Keratinocyte (primary cell): ENCODE measurements at regions not wholly inside any gene's neighbourhood (a gene's known extent, or its start where the extent isn't known, plus 50 kb on each side); places are given as distances from the start of the nearest gene placed in this dataset.

Experiments used
- DNase-seq: peaks from one replicate; pipeline ENCODE4 v3.0.0-alpha.2; 2011; ENCODE audit warnings: low read depth, missing footprints, low spot score
- FAIRE-seq: peaks from 2 replicates; lab custom pipeline; 2011; peaks lifted over from hg19 to GRCh38; lab: Jason Lieb, UNC
- H2AFZ ChIP-seq: 2 replicates; pipeline ENCODE4 v1.6.0; 2012; ENCODE audit warnings: low read length, control low read depth, inconsistent platforms; ENCODE audit not compliant: control insufficient read depth
- H3K27ac ChIP-seq: 2 replicates; pipeline ENCODE4 v1.5.1; 2011; ENCODE audit warnings: low read length; ENCODE audit not compliant: control insufficient read depth, insufficient read depth
- H3K27me3 ChIP-seq: 3 replicates; pipeline ENCODE4 v1.6.0; 2011; ENCODE audit warnings: low read length; ENCODE audit not compliant: control insufficient read depth, insufficient read depth; ENCODE audit errors: extremely low read depth
- H3K36me3 ChIP-seq, 2 experiments: 2 replicates in 1 of 2; 3 replicates in 1 of 2; pipeline ENCODE4 v1.5.1; 2011; ENCODE audit warnings: low read length in 2 of 2, mild to moderate bottlenecking in 1 of 2; ENCODE audit not compliant: control insufficient read depth in 2 of 2, insufficient read depth in 2 of 2; ENCODE audit errors: extremely low read depth in 1 of 2
- H3K4me1 ChIP-seq: 3 replicates; pipeline ENCODE4 v1.5.1; 2011; ENCODE audit warnings: low read length; ENCODE audit not compliant: control insufficient read depth, insufficient read depth; ENCODE audit errors: extremely low read depth
- H3K4me2 ChIP-seq: 3 replicates; pipeline ENCODE4 v1.6.0; 2011; ENCODE audit warnings: low read depth, low read length; ENCODE audit not compliant: control insufficient read depth, insufficient read depth; ENCODE audit errors: extremely low read depth
- H3K4me3 ChIP-seq, 3 experiments: fragments of 200-600 bp in 1 of 3; sonication (generic) in 1 of 3; 2 replicates in 2 of 3; 3 replicates in 1 of 3; pipeline ENCODE4 v1.5.1; 2011 to 2016; ENCODE audit warnings: low read length in 3 of 3, mild to moderate bottlenecking in 3 of 3, control low read depth in 2 of 3, inconsistent platforms in 1 of 3, low read depth in 1 of 3, mixed read lengths in 1 of 3, mixed run types in 1 of 3, moderate library complexity in 1 of 3; ENCODE audit not compliant: control insufficient read depth in 2 of 3, insufficient read depth in 2 of 3; ENCODE audit errors: extremely low read depth in 1 of 3
- H3K79me2 ChIP-seq: 2 replicates; pipeline ENCODE4 v1.6.0; 2012; ENCODE audit warnings: low read length; ENCODE audit not compliant: control insufficient read depth, insufficient read depth
- H3K9ac ChIP-seq: 3 replicates; pipeline ENCODE4 v1.6.0; 2011; ENCODE audit warnings: low read length; ENCODE audit not compliant: control insufficient read depth, insufficient read depth; ENCODE audit errors: extremely low read depth
- H3K9me1 ChIP-seq: 3 replicates; pipeline ENCODE4 v1.6.0; 2011; ENCODE audit warnings: low read length; ENCODE audit not compliant: control insufficient read depth, insufficient read depth; ENCODE audit errors: extremely low read depth
- H3K9me3 ChIP-seq: 2 replicates; pipeline ENCODE4 v1.5.1; 2012; ENCODE audit warnings: low read depth, low read length; ENCODE audit not compliant: control insufficient read depth
- H4K20me1 ChIP-seq: 3 replicates; pipeline ENCODE4 v1.6.0; 2011; ENCODE audit warnings: low read length; ENCODE audit not compliant: control insufficient read depth, insufficient read depth; ENCODE audit errors: extremely low read depth
- EZH2 ChIP-seq: IDR thresholded peaks from one replicate; pipeline ENCODE4 v1.6.1; 2012; ENCODE audit warnings: inconsistent platforms, mild to moderate bottlenecking, low read length, moderate library complexity
- dilution Hi-C: fragments of 300-500 bp; cut with MboI; formaldehyde crosslinking; loops from one replicate; pipeline ENCODE4 v1.7.0; 2020; ENCODE audit warnings: low sequenced_read_pairs; ENCODE audit not compliant: extremely low pct_ligation_motif_present
- TF ChIP-seq, protein P1 (sequence below), 3 experiments: IDR thresholded peaks in 1 of 3; conservative IDR thresholded peaks in 1 of 3; optimal IDR thresholded peaks in 1 of 3; 2 replicates in 2 of 3; 3 replicates in 1 of 3; pipeline versions ENCODE3 to v1.5.1; 2011; ENCODE audit warnings: low read length in 3 of 3, mild to moderate bottlenecking in 3 of 3, moderate library complexity in 2 of 3, control low read depth in 1 of 3, inconsistent platforms in 1 of 3; ENCODE audit not compliant: insufficient read depth in 2 of 3; ENCODE audit errors: extremely low read depth in 1 of 3

DNA sequence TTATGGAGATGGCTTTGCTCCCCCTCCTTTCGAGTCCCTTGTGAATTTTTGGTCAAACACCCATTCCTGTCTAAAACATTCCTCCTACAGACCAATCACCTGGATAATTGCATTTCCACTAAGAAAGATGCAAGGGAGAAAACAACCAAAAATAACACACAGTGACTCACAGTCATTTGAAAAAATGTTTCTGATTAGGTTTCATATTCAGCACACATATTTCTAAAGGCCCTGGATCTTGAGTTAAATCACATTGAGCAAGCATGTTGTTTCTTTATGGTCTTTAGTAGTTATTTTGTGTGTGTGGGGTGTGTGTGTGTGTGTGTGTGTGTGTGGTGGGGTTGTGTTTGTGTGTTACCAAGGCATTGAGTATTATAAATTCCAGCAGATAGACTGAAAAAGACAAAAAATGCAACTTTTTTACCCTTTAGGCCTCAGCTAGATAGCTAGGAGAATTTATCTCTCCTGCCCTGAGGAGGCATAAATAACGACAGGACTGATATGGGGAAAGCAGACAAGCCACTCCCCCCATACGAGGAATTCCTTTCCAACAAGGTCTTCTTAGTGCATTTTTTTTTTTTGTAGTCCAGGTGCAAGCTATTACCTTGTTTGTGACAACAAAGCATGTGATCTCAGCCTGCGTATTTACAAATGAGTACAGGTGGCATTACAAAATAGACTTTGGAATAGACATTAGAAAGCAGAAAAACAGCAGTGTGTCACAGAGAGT is 265.4 kb upstream of the ADGRL3 start:
- Histone ChIP-seq H3K4me1 (no peaks in the 10 kb centered on the region), H3K4me2 (no peak overlapping the region), H3K9me1 (no peaks in the 10 kb centered on the region), H3K9ac (no peak overlapping the region), H3K36me3 (no peaks in the 10 kb centered on the region), H3K27me3 (no peaks in the 10 kb centered on the region), H2AFZ (no peak overlapping the region), H3K9me3 (no peaks in the 10 kb centered on the region), H3K27ac (no peak overlapping the region), H4K20me1 (no peaks in the 10 kb centered on the region), H3K79me2 (no peaks in the 10 kb centered on the region), H3K4me3 (no peak overlapping the region)
- no peak for FAIRE-seq
- TF ChIP-seq, protein P1, sequence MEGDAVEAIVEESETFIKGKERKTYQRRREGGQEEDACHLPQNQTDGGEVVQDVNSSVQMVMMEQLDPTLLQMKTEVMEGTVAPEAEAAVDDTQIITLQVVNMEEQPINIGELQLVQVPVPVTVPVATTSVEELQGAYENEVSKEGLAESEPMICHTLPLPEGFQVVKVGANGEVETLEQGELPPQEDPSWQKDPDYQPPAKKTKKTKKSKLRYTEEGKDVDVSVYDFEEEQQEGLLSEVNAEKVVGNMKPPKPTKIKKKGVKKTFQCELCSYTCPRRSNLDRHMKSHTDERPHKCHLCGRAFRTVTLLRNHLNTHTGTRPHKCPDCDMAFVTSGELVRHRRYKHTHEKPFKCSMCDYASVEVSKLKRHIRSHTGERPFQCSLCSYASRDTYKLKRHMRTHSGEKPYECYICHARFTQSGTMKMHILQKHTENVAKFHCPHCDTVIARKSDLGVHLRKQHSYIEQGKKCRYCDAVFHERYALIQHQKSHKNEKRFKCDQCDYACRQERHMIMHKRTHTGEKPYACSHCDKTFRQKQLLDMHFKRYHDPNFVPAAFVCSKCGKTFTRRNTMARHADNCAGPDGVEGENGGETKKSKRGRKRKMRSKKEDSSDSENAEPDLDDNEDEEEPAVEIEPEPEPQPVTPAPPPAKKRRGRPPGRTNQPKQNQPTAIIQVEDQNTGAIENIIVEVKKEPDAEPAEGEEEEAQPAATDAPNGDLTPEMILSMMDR (optimal IDR thresholded peaks at IDR 0.05 in 1 of 3, IDR thresholded peaks at IDR 0.05 in 1 of 3, conservative IDR thresholded peaks at IDR 0.05 in 1 of 3; ENCODE audit: extremely low read depth in 1 of 3, insufficient read depth in 2 of 3, low read length in 3 of 3) = no peak
- no peak for TF ChIP-seq EZH2
- dilution Hi-C loops = no loop called here
- DNase-seq = no peak

DNA sequence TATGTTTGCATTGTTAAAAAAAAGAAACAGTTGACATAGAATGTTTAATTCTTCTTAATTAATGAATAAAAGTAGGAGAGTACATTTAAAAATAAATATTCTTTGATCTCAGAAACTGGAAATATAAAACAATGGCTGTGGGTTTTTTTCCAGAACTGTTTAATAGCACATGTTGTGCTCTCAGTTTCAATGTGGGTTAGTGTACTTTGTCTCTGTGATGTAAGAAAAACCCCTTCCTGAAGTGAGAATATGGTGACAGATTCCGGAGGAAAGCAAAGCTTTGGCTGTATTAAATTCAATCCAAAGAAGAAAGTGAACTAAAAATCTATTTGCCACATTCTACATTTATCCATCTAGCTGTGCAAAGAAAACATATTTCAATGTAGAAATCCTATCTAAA is 261.9 kb upstream of the ADGRL3 start:
- H3K4me3 ChIP-seq = no peak overlapping the region
- no peak for TF ChIP-seq EZH2
- TF ChIP-seq, protein P1 (optimal IDR thresholded peaks at IDR 0.05 in 1 of 3, IDR thresholded peaks at IDR 0.05 in 1 of 3, conservative IDR thresholded peaks at IDR 0.05 in 1 of 3; ENCODE audit: extremely low read depth in 1 of 3, insufficient read depth in 2 of 3, low read length in 3 of 3) = no peak
- no peaks in the 10 kb centered on the region for H3K36me3 ChIP-seq
- H3K4me1 ChIP-seq = no peaks in the 10 kb centered on the region
- H3K9ac ChIP-seq = no peak overlapping the region
- H3K79me2 ChIP-seq = no peaks in the 10 kb centered on the region
- no peaks in the 10 kb centered on the region for H3K9me3 ChIP-seq
- H3K27me3 ChIP-seq = no peaks in the 10 kb centered on the region
- dilution Hi-C loops = no loop called here
- no peaks in the 10 kb centered on the region for H3K9me1 ChIP-seq
- FAIRE-seq (no peak), DNase-seq (no peak)
- H3K4me2 ChIP-seq = no peak overlapping the region
- no peaks in the 10 kb centered on the region for H4K20me1 ChIP-seq
- H3K27ac ChIP-seq = no peak overlapping the region
- H2AFZ ChIP-seq = no peak overlapping the region
